SH-SY5Y (cell line): ENCODE measurements at regions not wholly inside any gene's neighbourhood (a gene's known extent, or its start where the extent isn't known, plus 50 kb on each side); places are given as distances from the start of the nearest gene placed in this dataset.

ENCODE experiments used
- GATA2 ChIP-seq: IDR thresholded peaks from 2 replicates; pipeline ENCODE4 v1.6.1; 2011; ENCODE audit warnings: mild to moderate bottlenecking, low read depth, low read length
- GATA3 ChIP-seq: IDR thresholded peaks from 2 replicates; pipeline ENCODE4 v1.6.1; 2011; ENCODE audit warnings: low read depth, mild to moderate bottlenecking, low read length, moderate library complexity

- TF ChIP-seq GATA2 (no peak), GATA3 (no peak)
Observed at GRCh38 chr1:103854279-103854678, 104.6 kb downstream of the AMY1C start.

- TF ChIP-seq GATA3 = no peak
- TF ChIP-seq GATA2 = no peak
Observed at GRCh38 chr1:103859721-103860120, 110.0 kb downstream of the AMY1C start.

- TF ChIP-seq GATA2 (no peak), GATA3 (no peak)
Observed at GRCh38 chr1:103898576-103899345, 149.1 kb downstream of the AMY1C start.

- TF ChIP-seq GATA3 (no peak), GATA2 (no peak)
Observed at GRCh38 chr1:103900005-103900404, 150.3 kb downstream of the AMY1C start.

- TF ChIP-seq GATA2 (no peak), GATA3 (no peak)
Observed at GRCh38 chr1:103901072-103901471, 151.4 kb downstream of the AMY1C start.

- TF ChIP-seq GATA3 (no peak), GATA2 (no peak)
Observed at GRCh38 chr1:103905363-103905762, 155.7 kb downstream of the AMY1C start.

GRCh38 chr1:103911450-103911849 lies 161.8 kb downstream of the AMY1C start:
- no peak for TF ChIP-seq GATA2
- no peak for TF ChIP-seq GATA3

- TF ChIP-seq GATA2 (no peak), GATA3 (no peak)
Observed at GRCh38 chr1:103917795-103918194, 168.1 kb downstream of the AMY1C start.

GRCh38 chr1:103931891-103932290 lies 182.2 kb downstream of the AMY1C start:
- no peak for TF ChIP-seq GATA3
- TF ChIP-seq GATA2 = no peak

GRCh38 chr1:103937763-103938357 lies 188.2 kb downstream of the AMY1C start:
- TF ChIP-seq GATA2 = no peak
- no peak for TF ChIP-seq GATA3

GRCh38 chr1:103941086-103941485 lies 191.4 kb downstream of the AMY1C start:
- TF ChIP-seq GATA2 = no peak
- no peak for TF ChIP-seq GATA3

GRCh38 chr1:103942029-103942428 lies 192.3 kb downstream of the AMY1C start:
- TF ChIP-seq GATA3 = no peak
- TF ChIP-seq GATA2 = no peak

- TF ChIP-seq GATA3 = no peak
- no peak for TF ChIP-seq GATA2
Observed at GRCh38 chr1:103945774-103946173, 196.1 kb downstream of the AMY1C start.

- TF ChIP-seq GATA2 (no peak), GATA3 (no peak)
Observed at GRCh38 chr1:103948526-103948925, 198.8 kb downstream of the AMY1C start.

- TF ChIP-seq GATA2 = no peak
- TF ChIP-seq GATA3 = no peak
Observed at GRCh38 chr1:103949779-103950178, 200.1 kb downstream of the AMY1C start.

- no peak for TF ChIP-seq GATA2
- TF ChIP-seq GATA3 = no peak
Observed at GRCh38 chr1:103953386-103953785, 203.7 kb downstream of the AMY1C start.

- TF ChIP-seq GATA2 (no peak), GATA3 (no peak)
Observed at GRCh38 chr1:103958699-103959098, 209.0 kb downstream of the AMY1C start.

- no peak for TF ChIP-seq GATA2
- TF ChIP-seq GATA3 = no peak
Observed at GRCh38 chr1:103959565-103959964, 209.9 kb downstream of the AMY1C start.
